HFF-Myc (cell line): ENCODE measurements at regions not wholly inside any gene's neighbourhood (a gene's known extent, or its start where the extent isn't known, plus 50 kb on each side); places are given as distances from the start of the nearest gene placed in this dataset.
"Not testable (repeated sequence)": the region's sequence is repeated elsewhere in the genome, so short reads cannot be mapped to it uniquely, and the experiment has no call there.

ENCODE experiments used
- DNase-seq: peaks from one replicate; pipeline ENCODE4 v3.0.0-alpha.2; 2011; ENCODE audit warnings: low read depth; ENCODE audit errors: extremely low read depth
- H3K4me3 ChIP-seq: replicated peaks from 2 replicates; pipeline ENCODE4 v1.5.1; 2011; ENCODE audit warnings: low read depth, mild to moderate bottlenecking, control low read depth, low read length
- TF ChIP-seq, protein P1 (sequence below): IDR thresholded peaks from 2 replicates; pipeline ENCODE4 v1.5.1; 2012; ENCODE audit warnings: mild to moderate bottlenecking, low read depth, low read length, control low read depth; ENCODE audit errors: missing control alignments

DNA sequence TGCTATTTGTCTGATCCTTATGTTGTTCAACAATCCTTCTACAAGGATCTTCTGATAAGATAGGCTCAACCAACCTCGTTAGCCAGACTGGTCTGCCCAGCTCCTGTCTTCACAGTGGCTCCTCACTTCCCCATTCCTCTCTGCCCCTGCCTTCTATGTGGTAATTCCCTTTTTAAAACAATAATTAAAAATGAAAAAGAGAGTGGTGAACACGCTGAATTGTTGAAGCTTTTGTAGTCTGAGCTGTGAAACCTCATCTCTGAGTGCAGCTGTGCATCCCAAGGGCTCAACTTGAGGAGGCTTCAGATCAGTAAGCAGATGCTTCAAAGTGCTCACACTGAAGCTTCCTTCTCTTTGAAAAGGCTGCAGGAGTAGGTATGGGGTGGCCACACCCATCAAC, 70.7 kb upstream of the JUN start:
- no peak overlapping the region for H3K4me3 ChIP-seq
- DNase-seq, result no peak
- TF ChIP-seq, protein P1, sequence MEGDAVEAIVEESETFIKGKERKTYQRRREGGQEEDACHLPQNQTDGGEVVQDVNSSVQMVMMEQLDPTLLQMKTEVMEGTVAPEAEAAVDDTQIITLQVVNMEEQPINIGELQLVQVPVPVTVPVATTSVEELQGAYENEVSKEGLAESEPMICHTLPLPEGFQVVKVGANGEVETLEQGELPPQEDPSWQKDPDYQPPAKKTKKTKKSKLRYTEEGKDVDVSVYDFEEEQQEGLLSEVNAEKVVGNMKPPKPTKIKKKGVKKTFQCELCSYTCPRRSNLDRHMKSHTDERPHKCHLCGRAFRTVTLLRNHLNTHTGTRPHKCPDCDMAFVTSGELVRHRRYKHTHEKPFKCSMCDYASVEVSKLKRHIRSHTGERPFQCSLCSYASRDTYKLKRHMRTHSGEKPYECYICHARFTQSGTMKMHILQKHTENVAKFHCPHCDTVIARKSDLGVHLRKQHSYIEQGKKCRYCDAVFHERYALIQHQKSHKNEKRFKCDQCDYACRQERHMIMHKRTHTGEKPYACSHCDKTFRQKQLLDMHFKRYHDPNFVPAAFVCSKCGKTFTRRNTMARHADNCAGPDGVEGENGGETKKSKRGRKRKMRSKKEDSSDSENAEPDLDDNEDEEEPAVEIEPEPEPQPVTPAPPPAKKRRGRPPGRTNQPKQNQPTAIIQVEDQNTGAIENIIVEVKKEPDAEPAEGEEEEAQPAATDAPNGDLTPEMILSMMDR, result no peak

DNA sequence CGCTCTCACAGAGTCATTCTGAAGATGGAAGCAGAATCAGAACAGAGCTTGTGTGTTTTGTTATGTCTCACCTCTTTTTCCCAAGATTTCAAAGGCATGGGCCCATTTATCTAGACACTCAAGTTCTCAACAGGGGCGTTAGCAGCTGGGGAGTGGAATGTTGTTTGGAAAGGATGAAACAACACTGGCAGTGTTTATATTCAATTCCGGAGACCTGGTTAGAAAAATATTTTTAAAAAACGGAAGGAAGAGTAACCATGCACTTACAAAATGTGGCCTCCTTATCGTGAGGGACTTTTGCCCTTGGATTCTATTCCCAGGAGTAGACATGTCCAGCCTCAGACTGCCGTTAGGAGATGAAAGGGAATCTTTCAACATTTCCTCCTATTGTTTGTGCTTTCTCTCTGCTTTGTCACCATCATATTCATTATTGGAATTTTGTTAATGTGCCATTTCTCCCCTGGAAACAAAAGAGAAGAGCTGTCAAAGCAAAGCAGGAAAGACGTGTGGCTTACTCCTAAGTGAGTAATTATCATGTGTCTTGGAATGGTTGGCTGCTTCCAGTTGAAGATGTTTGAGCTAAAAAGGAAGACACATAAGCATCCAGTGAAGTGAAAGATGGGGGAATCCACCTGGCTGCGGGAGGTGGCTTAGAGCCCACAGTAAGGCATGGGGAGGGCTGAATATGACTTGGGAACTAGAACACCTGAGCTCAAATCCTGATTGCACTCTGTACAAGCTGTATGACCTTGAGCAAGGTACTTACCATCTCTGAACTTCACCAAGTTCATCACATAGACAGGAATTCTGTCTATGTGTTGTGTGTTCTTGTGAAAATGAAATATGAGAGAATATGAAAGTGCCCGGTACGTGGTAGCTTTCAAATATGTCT, 71.7 kb upstream of the JUN start:
- no peak overlapping the region for H3K4me3 ChIP-seq
- TF ChIP-seq, protein P1, result no peak
- no peak for DNase-seq

DNA sequence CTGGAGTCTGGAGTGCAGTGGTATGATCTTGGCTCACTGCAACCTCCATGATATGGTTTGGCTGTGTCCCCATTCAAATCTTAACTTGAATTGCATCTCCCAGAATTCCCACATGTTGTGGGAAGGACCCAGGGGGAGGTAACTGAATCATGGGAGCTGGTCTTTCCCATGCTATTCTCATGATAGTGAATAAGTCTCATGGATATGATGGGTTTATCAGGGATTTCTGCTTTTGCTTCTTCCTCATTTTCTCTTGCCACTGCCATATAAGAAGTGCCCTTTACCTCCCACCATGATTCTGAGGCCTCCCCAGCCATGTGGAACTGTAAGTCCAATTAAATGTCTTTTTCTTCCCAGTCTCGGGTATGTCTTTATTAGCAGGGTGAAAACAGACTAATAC, 72.4 kb upstream of the JUN start:
- DNase-seq, H3K4me3 ChIP-seq: not testable (repeated sequence)

DNA sequence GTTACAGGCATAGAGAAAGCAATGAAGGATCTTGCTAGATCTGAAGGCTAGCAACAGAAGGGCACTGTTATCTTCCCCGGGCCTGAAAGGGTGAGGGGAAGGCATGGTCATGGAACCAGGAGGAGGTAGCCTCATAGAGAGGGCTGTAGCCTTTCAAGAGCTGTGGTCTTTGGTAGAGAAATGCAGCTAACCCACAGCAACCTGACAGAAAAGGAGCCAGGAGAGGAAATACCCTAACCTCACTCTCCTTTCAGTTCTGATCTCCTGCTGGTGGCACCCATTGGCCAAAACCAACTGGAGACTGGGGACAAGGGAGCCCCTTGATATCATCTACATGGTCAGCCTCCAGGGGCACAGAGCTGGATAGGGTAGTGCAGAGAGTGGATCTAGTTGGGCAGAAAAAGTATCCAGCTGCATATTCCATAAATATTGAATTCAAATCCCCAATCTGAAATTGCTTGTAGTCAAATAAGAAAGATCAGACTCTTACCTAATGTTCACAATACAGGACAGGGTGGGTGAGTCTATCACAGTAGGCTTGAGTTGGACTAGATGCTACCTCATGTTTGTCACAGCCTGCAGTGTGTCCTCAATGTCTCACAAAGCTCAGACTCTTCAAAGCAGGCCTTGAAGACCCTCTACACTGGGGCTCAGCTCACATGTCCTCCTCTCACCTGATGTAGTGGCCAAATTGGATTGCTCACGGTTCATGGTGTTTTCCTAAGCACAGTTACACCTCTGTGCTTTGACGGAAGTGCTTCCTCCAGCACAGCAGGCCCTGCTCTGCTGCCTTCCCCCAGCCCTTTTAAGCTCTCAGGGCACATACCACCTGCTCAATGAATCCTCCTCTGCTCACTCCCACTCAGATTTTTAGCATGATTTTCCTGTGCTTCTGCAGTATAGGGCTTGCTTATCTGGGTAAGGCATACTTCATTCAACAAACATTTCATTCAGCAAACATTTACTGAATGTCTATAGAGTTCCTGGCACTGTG, 74.1 kb upstream of the JUN start:
- TF ChIP-seq, protein P1, result no peak
- H3K4me3 ChIP-seq, result no peak overlapping the region
- DNase-seq, result no peak

DNA sequence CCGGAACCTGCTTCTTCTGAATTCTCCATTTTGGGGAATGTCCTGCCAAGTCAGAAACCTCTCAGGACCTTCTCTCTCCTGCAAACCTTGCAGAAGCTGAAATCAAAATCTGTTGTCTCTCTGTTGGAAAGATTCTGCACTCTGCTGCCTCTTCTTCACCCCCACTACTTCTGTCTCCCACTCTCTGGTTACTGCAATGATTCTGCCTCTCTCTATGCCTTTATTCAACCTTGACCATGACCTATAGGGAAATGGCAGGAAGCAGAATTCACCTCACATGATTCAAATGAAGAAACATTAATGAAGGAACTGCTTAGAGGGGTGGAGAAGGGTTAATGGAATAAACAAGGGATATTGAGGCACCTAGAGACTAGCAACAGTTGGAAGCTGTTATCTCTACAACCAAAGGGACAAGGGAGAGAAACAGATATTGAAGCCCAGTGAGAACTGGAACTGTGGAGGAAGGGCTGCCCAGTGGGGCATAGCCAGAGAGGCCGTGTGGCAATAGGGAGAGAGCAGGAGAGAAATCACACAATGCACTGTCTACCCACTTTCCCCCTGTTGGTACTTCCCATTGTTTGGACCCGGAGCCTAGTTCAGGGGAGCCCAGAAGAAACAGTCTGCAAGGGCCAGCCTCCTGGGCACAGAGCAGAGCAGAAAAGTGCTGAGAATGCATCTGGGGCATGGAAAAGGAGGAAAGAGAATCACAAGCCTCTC, 76.1 kb upstream of the JUN start:
- TF ChIP-seq, protein P1, result no peak
- DNase-seq, result no peak
- H3K4me3 ChIP-seq, result no peak overlapping the region

DNA sequence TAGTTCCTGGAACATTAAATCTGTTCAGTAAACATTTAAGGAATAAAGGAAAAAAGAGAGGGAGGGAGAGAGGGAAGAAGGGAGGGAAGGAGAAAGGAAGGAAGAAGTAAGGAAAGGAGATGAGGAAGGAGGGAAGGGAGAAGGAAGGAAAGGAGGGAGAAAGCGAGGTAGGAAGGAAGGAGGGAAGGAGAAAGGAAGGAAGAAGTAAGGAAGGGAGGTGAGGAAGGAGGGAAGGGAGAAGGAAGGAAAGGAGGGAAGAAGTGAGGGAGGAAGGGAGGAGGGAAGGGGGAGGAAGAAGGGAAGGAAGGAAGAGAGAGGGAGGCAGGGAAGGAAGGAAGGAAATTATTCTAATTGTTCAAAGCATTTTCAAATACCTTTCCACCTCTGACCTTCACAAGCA, 77.2 kb upstream of the JUN start:
- no peak overlapping the region for H3K4me3 ChIP-seq

More for the DNA sequence above, 77.2 kb upstream of the JUN start:
- DNase-seq, result no peak
- TF ChIP-seq, protein P1, result no peak
